ENCODE measurements at regions not wholly inside any gene's neighbourhood (a gene's known extent, or its start where the extent isn't known, plus 50 kb on each side); places are given as distances from the start of the nearest gene placed in this dataset.

- Mint-ChIP-seq H3K27me3 (no peaks in the 10 kb centered on the region), H3K27ac (no peak overlapping the region), H3K4me1 (ENCODE audit: low read depth) (no peaks in the 10 kb centered on the region), H3K9me3 (peaks cover 28% of the 10 kb centered on the region), H3K4me3 (no peak overlapping the region), H3K36me3 (ENCODE audit: low read depth) (no peaks in the 10 kb centered on the region)
- DNase-seq, result no peak
Measured at GRCh38 chr16:35182043-35182677, 1722.7 kb downstream of the TP53TG3F start.

GRCh38 chr16:35182943-35183550, 1723.6 kb downstream of the TP53TG3F start:
- Mint-ChIP-seq H3K4me3 (no peak overlapping the region), H3K27me3 (no peaks in the 10 kb centered on the region), H3K36me3 (ENCODE audit: low read depth) (no peaks in the 10 kb centered on the region), H3K4me1 (ENCODE audit: low read depth) (no peaks in the 10 kb centered on the region), H3K9me3 (peaks cover 23% of the 10 kb centered on the region), H3K27ac (no peak overlapping the region)
- DNase-seq, result no peak

GRCh38 chr16:35184356-35184870, 1725.0 kb downstream of the TP53TG3F start:
- Mint-ChIP-seq H3K4me1 (ENCODE audit: low read depth) (no peaks in the 10 kb centered on the region), H3K27me3 (no peaks in the 10 kb centered on the region), H3K4me3 (no peak overlapping the region), H3K36me3 (ENCODE audit: low read depth) (no peaks in the 10 kb centered on the region), H3K27ac (no peak overlapping the region), H3K9me3 (peaks cover 27% of the 10 kb centered on the region)
- no peak for DNase-seq

GRCh38 chr16:35185366-35186044, 1726.1 kb downstream of the TP53TG3F start:
- H3K36me3 Mint-ChIP-seq (ENCODE audit: low read depth), result no peaks in the 10 kb centered on the region
- H3K4me3 Mint-ChIP-seq, result no peak overlapping the region
- H3K4me1 Mint-ChIP-seq (ENCODE audit: low read depth), result no peaks in the 10 kb centered on the region
- peaks cover 20% of the 10 kb centered on the region for H3K9me3 Mint-ChIP-seq
- no peak overlapping the region for H3K27ac Mint-ChIP-seq
- no peak for DNase-seq
- no peaks in the 10 kb centered on the region for H3K27me3 Mint-ChIP-seq

GRCh38 chr16:35186045-35186759, 1726.8 kb downstream of the TP53TG3F start:
- Mint-ChIP-seq H3K27me3 (no peaks in the 10 kb centered on the region), H3K27ac (no peak overlapping the region), H3K4me1 (ENCODE audit: low read depth) (no peaks in the 10 kb centered on the region), H3K36me3 (ENCODE audit: low read depth) (no peaks in the 10 kb centered on the region), H3K4me3 (no peak overlapping the region), H3K9me3 (peaks cover 20% of the 10 kb centered on the region)
- DNase-seq, result no peak

- no peak overlapping the region for H3K27ac Mint-ChIP-seq
- no peaks in the 10 kb centered on the region for H3K27me3 Mint-ChIP-seq
- no peaks in the 10 kb centered on the region for H3K36me3 Mint-ChIP-seq (ENCODE audit: low read depth)
- peaks cover 15% of the 10 kb centered on the region for H3K9me3 Mint-ChIP-seq
- H3K4me1 Mint-ChIP-seq (ENCODE audit: low read depth), result no peaks in the 10 kb centered on the region
- H3K4me3 Mint-ChIP-seq, result no peak overlapping the region
- DNase-seq, result no peak
Measured at GRCh38 chr16:35187665-35188225, 1728.3 kb downstream of the TP53TG3F start.

GRCh38 chr16:35188288-35189155, 1729.1 kb downstream of the TP53TG3F start:
- no peak for DNase-seq
- no peaks in the 10 kb centered on the region for H3K36me3 Mint-ChIP-seq (ENCODE audit: low read depth)
- H3K4me3 Mint-ChIP-seq, result no peak overlapping the region
- H3K27ac Mint-ChIP-seq, result no peak overlapping the region
- H3K27me3 Mint-ChIP-seq, result no peaks in the 10 kb centered on the region
- H3K9me3 Mint-ChIP-seq, result peaks cover 15% of the 10 kb centered on the region
- H3K4me1 Mint-ChIP-seq (ENCODE audit: low read depth), result no peaks in the 10 kb centered on the region

- no peak for DNase-seq
- no peaks in the 10 kb centered on the region for H3K27me3 Mint-ChIP-seq
- H3K4me3 Mint-ChIP-seq, result no peak overlapping the region
- no peaks in the 10 kb centered on the region for H3K36me3 Mint-ChIP-seq (ENCODE audit: low read depth)
- peaks cover 30% of the 10 kb centered on the region for H3K9me3 Mint-ChIP-seq
- no peaks in the 10 kb centered on the region for H3K4me1 Mint-ChIP-seq (ENCODE audit: low read depth)
- no peak overlapping the region for H3K27ac Mint-ChIP-seq
Measured at GRCh38 chr16:35192993-35193392, 1733.6 kb downstream of the TP53TG3F start.

GRCh38 chr16:35193956-35194355, 1734.5 kb downstream of the TP53TG3F start:
- H3K9me3 Mint-ChIP-seq, result peaks cover 26% of the 10 kb centered on the region
- H3K27ac Mint-ChIP-seq, result no peak overlapping the region
- no peak overlapping the region for H3K4me3 Mint-ChIP-seq
- no peaks in the 10 kb centered on the region for H3K27me3 Mint-ChIP-seq
- DNase-seq, result no peak
- H3K36me3 Mint-ChIP-seq (ENCODE audit: low read depth), result no peaks in the 10 kb centered on the region
- no peaks in the 10 kb centered on the region for H3K4me1 Mint-ChIP-seq (ENCODE audit: low read depth)

GRCh38 chr16:35194681-35195080, 1735.3 kb downstream of the TP53TG3F start:
- Mint-ChIP-seq H3K4me3 (no peak overlapping the region), H3K9me3 (peaks cover 26% of the 10 kb centered on the region), H3K27me3 (no peaks in the 10 kb centered on the region), H3K4me1 (ENCODE audit: low read depth) (no peaks in the 10 kb centered on the region), H3K27ac (no peak overlapping the region), H3K36me3 (ENCODE audit: low read depth) (no peaks in the 10 kb centered on the region)
- no peak for DNase-seq

- no peak overlapping the region for H3K4me3 Mint-ChIP-seq
- DNase-seq, result no peak
- H3K27me3 Mint-ChIP-seq, result no peaks in the 10 kb centered on the region
- peaks cover 31% of the 10 kb centered on the region for H3K9me3 Mint-ChIP-seq
- no peaks in the 10 kb centered on the region for H3K4me1 Mint-ChIP-seq (ENCODE audit: low read depth)
- no peak overlapping the region for H3K27ac Mint-ChIP-seq
- H3K36me3 Mint-ChIP-seq (ENCODE audit: low read depth), result no peaks in the 10 kb centered on the region
Measured at GRCh38 chr16:35195173-35195863, 1735.9 kb downstream of the TP53TG3F start.

- Mint-ChIP-seq H3K27me3 (no peaks in the 10 kb centered on the region), H3K4me3 (no peak overlapping the region), H3K27ac (no peak overlapping the region), H3K4me1 (ENCODE audit: low read depth) (no peaks in the 10 kb centered on the region), H3K36me3 (ENCODE audit: low read depth) (no peaks in the 10 kb centered on the region), H3K9me3 (peaks cover 34% of the 10 kb centered on the region)
- DNase-seq, result no peak
Measured at GRCh38 chr16:35195864-35196216, 1736.4 kb downstream of the TP53TG3F start.

GRCh38 chr16:35196313-35196712, 1736.9 kb downstream of the TP53TG3F start:
- Mint-ChIP-seq H3K27ac (no peak overlapping the region), H3K9me3 (peaks cover 36% of the 10 kb centered on the region), H3K4me1 (ENCODE audit: low read depth) (no peaks in the 10 kb centered on the region), H3K27me3 (no peaks in the 10 kb centered on the region), H3K4me3 (no peak overlapping the region), H3K36me3 (ENCODE audit: low read depth) (no peaks in the 10 kb centered on the region)
- no peak for DNase-seq
